Neural progenitor cell (in vitro differentiated cells): ENCODE measurements at regions not wholly inside any gene's neighbourhood (a gene's known extent, or its start where the extent isn't known, plus 50 kb on each side); places are given as distances from the start of the nearest gene placed in this dataset.
A peak's percentile ranks its signal among the peaks of the same experiment; 100 is the strongest.

ENCODE experiments used
- DNase-seq: peaks from one replicate; pipeline ENCODE4 v3.0.0-alpha.2; 2016; ENCODE audit warnings: low spot score
- H2AFZ ChIP-seq: fragments of 200-600 bp; sonication (generic); replicated peaks from 2 replicates; pipeline ENCODE4 v1.6.1; 2016; ENCODE audit warnings: antibody characterized with exemption
- H3F3A ChIP-seq: fragments of 200-600 bp; sonication (generic); 2 replicates; pipeline ENCODE4 v1.6.1; 2016; ENCODE audit warnings: antibody characterized with exemption, low read depth
- H3K27ac ChIP-seq: fragments of 200-600 bp; sonication (generic); 2 replicates; pipeline ENCODE4 v1.5.1; 2016; ENCODE audit warnings: mild to moderate bottlenecking
- H3K27me3 ChIP-seq: fragments of 200-600 bp; sonication (generic); 2 replicates; pipeline ENCODE4 v1.6.1; 2016; ENCODE audit warnings: mild to moderate bottlenecking, moderate library complexity
- H3K36me3 ChIP-seq: fragments of 200-600 bp; sonication (generic); 2 replicates; pipeline ENCODE4 v1.5.1; 2016
- H3K4me1 ChIP-seq: fragments of 200-600 bp; sonication (generic); 2 replicates; pipeline ENCODE4 v1.6.1; 2016; ENCODE audit warnings: mixed run types
- H3K4me2 ChIP-seq: fragments of 200-600 bp; sonication (generic); 2 replicates; pipeline ENCODE4 v1.6.1; 2016
- H3K4me3 ChIP-seq: fragments of 200-600 bp; sonication (generic); 2 replicates; pipeline ENCODE4 v1.5.1; 2016
- H3K79me2 ChIP-seq: fragments of 200-600 bp; sonication (generic); 2 replicates; pipeline ENCODE4 v1.6.1; 2016; ENCODE audit warnings: low read depth
- H3K9ac ChIP-seq: fragments of 200-600 bp; sonication (generic); 2 replicates; pipeline ENCODE4 v1.6.1; 2016
- H3K9me3 ChIP-seq: fragments of 200-600 bp; sonication (generic); 2 replicates; pipeline ENCODE4 v1.5.1; 2016; ENCODE audit warnings: low read depth
- H4K20me1 ChIP-seq: fragments of 200-600 bp; sonication (generic); 2 replicates; pipeline ENCODE4 v1.6.1; 2016; ENCODE audit warnings: low read depth
- H3K27ac Mint-ChIP-seq: 3 replicates; pipeline ENCODE4 v1.8.0; 2021; ENCODE audit warnings: mixed read lengths
- H3K27me3 Mint-ChIP-seq: 2 replicates; pipeline ENCODE4 v1.8.0; 2022; ENCODE audit warnings: low read depth, mild to moderate bottlenecking, inconsistent platforms, moderate library complexity, mixed read lengths; ENCODE audit not compliant: insufficient read depth
- H3K36me3 Mint-ChIP-seq: 3 replicates; pipeline ENCODE4 v1.8.0; 2021; ENCODE audit warnings: mixed read lengths
- H3K4me1 Mint-ChIP-seq: 3 replicates; pipeline ENCODE4 v1.8.0; 2021; ENCODE audit warnings: mixed read lengths
- H3K4me3 Mint-ChIP-seq: 3 replicates; pipeline ENCODE4 v1.8.0; 2021; ENCODE audit warnings: mild to moderate bottlenecking, moderate library complexity, mixed read lengths
- H3K9me3 Mint-ChIP-seq: 3 replicates; pipeline ENCODE4 v1.8.0; 2020; ENCODE audit warnings: mixed read lengths
- EZH2 ChIP-seq: fragments of 200-600 bp; sonication (generic); IDR thresholded peaks from 2 replicates; pipeline ENCODE4 v1.6.1; 2017; ENCODE audit warnings: antibody characterized with exemption, mild to moderate bottlenecking, moderate library complexity
- EZH2phosphoT487 ChIP-seq: fragments of 200-600 bp; sonication (generic); IDR thresholded peaks from 2 replicates; pipeline ENCODE4 v1.6.1; 2017; ENCODE audit warnings: antibody characterized with exemption
- TF ChIP-seq, protein P1 (sequence below): fragments of 200-600 bp; sonication (generic); IDR thresholded peaks from 2 replicates; pipeline ENCODE4 v1.5.1; 2017; ENCODE audit warnings: antibody characterized with exemption, mild to moderate bottlenecking

DNA sequence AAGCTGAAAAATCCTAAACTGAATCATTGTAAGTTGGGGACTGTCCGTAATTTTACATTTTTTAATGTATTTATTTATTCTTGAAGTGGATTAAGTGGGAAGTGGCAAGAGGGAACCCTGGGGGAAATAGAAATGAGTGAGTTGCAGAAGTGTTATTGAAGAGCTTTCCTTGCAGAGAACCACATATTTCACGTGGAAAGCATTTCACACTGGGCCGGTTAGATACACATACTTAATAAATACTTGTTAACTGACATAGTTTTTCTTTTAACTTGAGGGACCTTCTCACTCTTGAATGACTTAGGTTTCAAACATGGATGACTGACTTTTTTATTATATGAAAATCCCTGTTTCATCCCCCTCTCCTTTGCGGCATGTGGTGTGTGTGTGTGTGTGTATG lies 239.3 kb downstream of the LMO4 start:
- TF ChIP-seq EZH2phosphoT487: no peak
- no peak for TF ChIP-seq EZH2
- TF ChIP-seq, protein P1, sequence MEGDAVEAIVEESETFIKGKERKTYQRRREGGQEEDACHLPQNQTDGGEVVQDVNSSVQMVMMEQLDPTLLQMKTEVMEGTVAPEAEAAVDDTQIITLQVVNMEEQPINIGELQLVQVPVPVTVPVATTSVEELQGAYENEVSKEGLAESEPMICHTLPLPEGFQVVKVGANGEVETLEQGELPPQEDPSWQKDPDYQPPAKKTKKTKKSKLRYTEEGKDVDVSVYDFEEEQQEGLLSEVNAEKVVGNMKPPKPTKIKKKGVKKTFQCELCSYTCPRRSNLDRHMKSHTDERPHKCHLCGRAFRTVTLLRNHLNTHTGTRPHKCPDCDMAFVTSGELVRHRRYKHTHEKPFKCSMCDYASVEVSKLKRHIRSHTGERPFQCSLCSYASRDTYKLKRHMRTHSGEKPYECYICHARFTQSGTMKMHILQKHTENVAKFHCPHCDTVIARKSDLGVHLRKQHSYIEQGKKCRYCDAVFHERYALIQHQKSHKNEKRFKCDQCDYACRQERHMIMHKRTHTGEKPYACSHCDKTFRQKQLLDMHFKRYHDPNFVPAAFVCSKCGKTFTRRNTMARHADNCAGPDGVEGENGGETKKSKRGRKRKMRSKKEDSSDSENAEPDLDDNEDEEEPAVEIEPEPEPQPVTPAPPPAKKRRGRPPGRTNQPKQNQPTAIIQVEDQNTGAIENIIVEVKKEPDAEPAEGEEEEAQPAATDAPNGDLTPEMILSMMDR: no peak
- Histone ChIP-seq H3K4me3 (no peak overlapping the region), H4K20me1 (no peaks in the 10 kb centered on the region), H3K36me3 (no peaks in the 10 kb centered on the region), H2AFZ (no peak overlapping the region), H3K9me3 (no peaks in the 10 kb centered on the region), H3K4me2 (no peak overlapping the region), H3K79me2 (no peaks in the 10 kb centered on the region), H3K9ac (no peak overlapping the region), H3K27ac (no peak overlapping the region), H3K4me1 (no peaks in the 10 kb centered on the region), H3K27me3 (no peaks in the 10 kb centered on the region), H3F3A (no peaks in the 10 kb centered on the region)
- no peak for DNase-seq
- H3K27me3 Mint-ChIP-seq: no peaks in the 10 kb centered on the region
- no peaks in the 10 kb centered on the region for H3K36me3 Mint-ChIP-seq
- H3K27ac Mint-ChIP-seq: no peak overlapping the region
- no peak overlapping the region for H3K4me3 Mint-ChIP-seq
- no peaks in the 10 kb centered on the region for H3K9me3 Mint-ChIP-seq
- no peaks in the 10 kb centered on the region for H3K4me1 Mint-ChIP-seq

GRCh38 chr1:87568911-87569310 lies 240.2 kb downstream of the LMO4 start:
- no peaks in the 10 kb centered on the region for H3K9me3 ChIP-seq
- H2AFZ ChIP-seq: peak overlapping the region; percentile 48
- H3K9ac ChIP-seq: no peak overlapping the region
- no peaks in the 10 kb centered on the region for H3K36me3 ChIP-seq
- no peaks in the 10 kb centered on the region for H4K20me1 ChIP-seq
- no peak for TF ChIP-seq EZH2
- TF ChIP-seq, protein P1: no peak
- TF ChIP-seq EZH2phosphoT487: no peak
- Mint-ChIP-seq H3K4me1 (no peaks in the 10 kb centered on the region), H3K27ac (no peak overlapping the region), H3K36me3 (no peaks in the 10 kb centered on the region), H3K4me3 (no peak overlapping the region), H3K27me3 (no peaks in the 10 kb centered on the region), H3K9me3 (no peaks in the 10 kb centered on the region)
- no peaks in the 10 kb centered on the region for H3K79me2 ChIP-seq
- no peak overlapping the region for H3K4me3 ChIP-seq
- no peak for DNase-seq
- H3K4me2 ChIP-seq: no peak overlapping the region
- H3K27me3 ChIP-seq: no peaks in the 10 kb centered on the region
- H3F3A ChIP-seq: no peaks in the 10 kb centered on the region
- no peaks in the 10 kb centered on the region for H3K4me1 ChIP-seq
- no peak overlapping the region for H3K27ac ChIP-seq

- no peak overlapping the region for H3K4me2 ChIP-seq
- H3K9ac ChIP-seq: no peak overlapping the region
- H4K20me1 ChIP-seq: no peaks in the 10 kb centered on the region
- no peak overlapping the region for H3K27ac ChIP-seq
- H3K4me1 Mint-ChIP-seq: no peaks in the 10 kb centered on the region
- H3K27me3 ChIP-seq: no peaks in the 10 kb centered on the region
- H3K36me3 ChIP-seq: no peaks in the 10 kb centered on the region
- H3K27ac Mint-ChIP-seq: no peak overlapping the region
- TF ChIP-seq EZH2 (no peak), EZH2phosphoT487 (no peak)
- TF ChIP-seq, protein P1: no peak
- H3K36me3 Mint-ChIP-seq: no peaks in the 10 kb centered on the region
- no peak overlapping the region for H3K4me3 ChIP-seq
- H2AFZ ChIP-seq: no peak overlapping the region
- no peaks in the 10 kb centered on the region for H3K9me3 Mint-ChIP-seq
- no peaks in the 10 kb centered on the region for H3K79me2 ChIP-seq
- H3K4me3 Mint-ChIP-seq: no peak overlapping the region
- no peaks in the 10 kb centered on the region for H3K9me3 ChIP-seq
- no peaks in the 10 kb centered on the region for H3F3A ChIP-seq
- no peaks in the 10 kb centered on the region for H3K27me3 Mint-ChIP-seq
- no peaks in the 10 kb centered on the region for H3K4me1 ChIP-seq
- DNase-seq: no peak
These were observed 243.3 kb downstream of the LMO4 start for GRCh38 chr1:87572008-87572407.

DNA sequence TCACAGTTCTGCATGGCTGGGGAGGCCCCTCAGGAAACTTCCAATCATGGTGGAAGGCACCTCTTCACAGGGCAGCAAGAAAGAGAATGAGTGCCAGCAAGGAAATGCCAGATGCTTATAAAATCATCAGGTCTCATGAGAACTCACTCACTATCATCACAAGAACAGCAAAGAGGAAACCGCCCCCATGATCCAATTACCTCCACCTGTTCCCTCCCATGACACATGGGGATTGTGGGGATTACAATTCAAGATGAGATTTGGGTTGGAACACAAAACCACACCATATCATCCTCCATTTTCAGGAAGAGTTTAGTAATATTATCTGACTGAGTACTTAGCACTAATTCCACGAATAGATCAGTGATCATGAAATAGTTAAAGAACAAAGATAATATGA lies 244.2 kb downstream of the LMO4 start:
- H3K4me2 ChIP-seq: no peak overlapping the region
- no peaks in the 10 kb centered on the region for H3K79me2 ChIP-seq
- TF ChIP-seq EZH2phosphoT487 (no peak), EZH2 (no peak)
- TF ChIP-seq, protein P1: no peak
- no peaks in the 10 kb centered on the region for H4K20me1 ChIP-seq
- H3K9ac ChIP-seq: no peak overlapping the region
- H3F3A ChIP-seq: no peaks in the 10 kb centered on the region
- no peaks in the 10 kb centered on the region for H3K27me3 ChIP-seq
- Mint-ChIP-seq H3K4me3 (no peak overlapping the region), H3K4me1 (no peaks in the 10 kb centered on the region), H3K36me3 (no peaks in the 10 kb centered on the region), H3K27me3 (no peaks in the 10 kb centered on the region), H3K9me3 (no peaks in the 10 kb centered on the region), H3K27ac (no peak overlapping the region)
- DNase-seq: no peak
- no peak overlapping the region for H3K4me3 ChIP-seq
- H3K36me3 ChIP-seq: no peaks in the 10 kb centered on the region
- H3K4me1 ChIP-seq: no peaks in the 10 kb centered on the region
- H3K9me3 ChIP-seq: no peaks in the 10 kb centered on the region
- H2AFZ ChIP-seq: no peak overlapping the region
- no peak overlapping the region for H3K27ac ChIP-seq
